CD4-positive, alpha-beta memory T cell (primary cell): ENCODE measurements at regions not wholly inside any gene's neighbourhood (a gene's known extent, or its start where the extent isn't known, plus 50 kb on each side); places are given as distances from the start of the nearest gene placed in this dataset.

ENCODE experiments used
- CTCF ChIA-PET: fragments of 350-600 bp; sonication (Branson Sonifier 250); formaldehyde crosslinking; loops from one replicate; lab custom pipeline; 2021; ENCODE audit warnings: inconsistent platforms; ENCODE audit not compliant: partially characterized antibody; lab: Charles Lee
- POLR2A ChIA-PET: fragments of 350-600 bp; sonication (Branson Sonifier 250); formaldehyde crosslinking; loops from one replicate; lab custom pipeline; 2021; ENCODE audit not compliant: partially characterized antibody; lab: Charles Lee
- DNase-seq, 5 donors: peaks; one replicate each; pipeline versions ENCODE4 v3.0.0 to v3.0.0-alpha.2; 2020 to 2022; ENCODE audit warnings: mixed read lengths in 1 of 5
- H3K27ac ChIP-seq: one replicate; pipeline ENCODE4 v1.7.0; 2013; ENCODE audit warnings: low read depth, low read length
- H3K27me3 ChIP-seq: 2 replicates; pipeline ENCODE4 v1.7.0; 2013; ENCODE audit warnings: mild to moderate bottlenecking, low read length, moderate library complexity; ENCODE audit not compliant: insufficient read depth
- H3K36me3 ChIP-seq: 2 replicates; pipeline ENCODE4 v1.7.0; 2013; ENCODE audit warnings: mild to moderate bottlenecking, low read length, moderate library complexity; ENCODE audit not compliant: insufficient read depth
- H3K4me1 ChIP-seq: 2 replicates; pipeline ENCODE4 v1.7.0; 2013; ENCODE audit warnings: mild to moderate bottlenecking, low read length, moderate library complexity; ENCODE audit not compliant: insufficient read depth
- H3K4me3 ChIP-seq, 2 donors: one replicate each; pipeline ENCODE4 v1.7.0; 2013; ENCODE audit warnings: low read length in 2 of 2, mild to moderate bottlenecking in 1 of 2
- H3K9me3 ChIP-seq, 2 donors: one replicate each; pipeline ENCODE4 v1.7.0; 2013; ENCODE audit warnings: low read length in 2 of 2, control low read depth in 1 of 2; ENCODE audit not compliant: control insufficient read depth in 1 of 2
- H3K27ac Mint-ChIP-seq, 7 donors: one replicate each; pipeline ENCODE4 v1.8.0; 2020 to 2021; ENCODE audit warnings: mixed read lengths in 7 of 7, mild to moderate bottlenecking in 6 of 7, inconsistent platforms in 3 of 7, moderate library complexity in 3 of 7
- H3K27me3 Mint-ChIP-seq, 2 donors: one replicate each; pipeline ENCODE4 v1.8.0; 2020 to 2021; ENCODE audit warnings: mixed read lengths in 2 of 2
- H3K36me3 Mint-ChIP-seq, 2 donors: one replicate each; pipeline ENCODE4 v1.8.0; 2020 to 2021; ENCODE audit warnings: mixed read lengths in 2 of 2, inconsistent platforms in 1 of 2, mild to moderate bottlenecking in 1 of 2
- H3K4me1 Mint-ChIP-seq, 4 donors: one replicate each; pipeline ENCODE4 v1.8.0; 2020 to 2021; ENCODE audit warnings: mixed read lengths in 4 of 4, mild to moderate bottlenecking in 1 of 4
- H3K4me3 Mint-ChIP-seq, 8 donors: one replicate each; pipeline ENCODE4 v1.8.0; 2020 to 2021; ENCODE audit warnings: mixed read lengths in 8 of 8, mild to moderate bottlenecking in 7 of 8, moderate library complexity in 6 of 8, inconsistent platforms in 3 of 8
- H3K9me3 Mint-ChIP-seq, 8 donors: one replicate each; pipeline ENCODE4 v1.8.0; 2020 to 2021; ENCODE audit warnings: mixed read lengths in 8 of 8, mild to moderate bottlenecking in 5 of 8, inconsistent platforms in 3 of 8, moderate library complexity in 1 of 8
- intact Hi-C: fragments of 100-400 bp; cut with micrococcal nuclease; formaldehyde crosslinking; loops from one replicate; pipeline ENCODE4 v1.15.1; 2023

DNA sequence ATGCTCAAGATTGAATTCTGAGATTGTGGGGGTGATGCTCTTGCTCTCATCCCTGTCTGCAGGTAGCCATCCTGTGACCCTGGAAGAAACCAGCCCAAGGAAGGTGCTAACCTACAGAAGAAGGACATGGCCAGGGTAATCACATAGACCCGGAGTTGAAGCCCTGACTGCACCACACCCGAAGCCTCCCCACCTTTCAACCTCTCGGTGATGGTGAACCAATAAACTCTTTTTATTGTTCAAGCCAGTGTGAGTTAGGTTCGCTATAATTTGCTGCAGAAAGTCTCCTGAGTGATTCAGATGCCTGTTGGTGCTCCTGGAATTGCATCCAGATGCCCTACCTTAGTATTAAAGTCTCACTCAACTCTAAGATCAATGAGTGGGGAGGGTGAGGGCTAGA lies 163.6 kb downstream of the PLPP3 start:
- ChIA-PET CTCF (no interaction called here), POLR2A (no interaction called here)
- Mint-ChIP-seq H3K4me1 (no peaks in the 10 kb centered on the region), H3K27ac (no peak overlapping the region), H3K4me3 (no peak overlapping the region), H3K9me3 (peaks cover 0 to 4% (median 0%) of the 10 kb centered on the region in 8 donors), H3K36me3 (no peaks in the 10 kb centered on the region), H3K27me3 (peaks cover 0 to 1% of the 10 kb centered on the region in 2 donors)
- no peak overlapping the region for H3K4me3 ChIP-seq
- no peak overlapping the region for H3K27ac ChIP-seq
- intact Hi-C loops = no loop called here
- H3K4me1 ChIP-seq = no peaks in the 10 kb centered on the region
- no peaks in the 10 kb centered on the region for H3K27me3 ChIP-seq
- no peaks in the 10 kb centered on the region for H3K36me3 ChIP-seq
- no peaks in the 10 kb centered on the region for H3K9me3 ChIP-seq
- no peak for DNase-seq

DNA sequence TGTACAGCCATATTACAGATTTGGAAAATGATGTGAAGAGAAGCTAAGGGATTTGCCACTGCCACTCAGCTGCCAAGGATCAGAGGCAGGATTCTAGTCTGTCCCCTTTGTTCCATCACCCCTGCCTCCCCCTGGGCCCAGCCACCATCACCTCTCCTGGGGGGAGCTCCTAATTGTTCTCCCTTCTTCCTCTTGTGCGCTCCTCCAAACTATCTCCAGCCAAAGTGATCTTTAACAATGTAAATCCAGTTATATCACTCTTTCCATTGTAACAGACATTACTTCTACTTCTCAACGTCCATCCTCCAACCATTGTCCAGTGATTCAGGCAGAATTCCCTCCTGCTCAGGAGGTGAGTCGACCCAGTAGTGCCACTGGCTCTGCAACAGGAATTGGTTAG lies 164.1 kb downstream of the PLPP3 start:
- Histone ChIP-seq H3K4me3 (no peak overlapping the region), H3K36me3 (no peaks in the 10 kb centered on the region), H3K27me3 (no peaks in the 10 kb centered on the region), H3K9me3 (no peaks in the 10 kb centered on the region), H3K4me1 (no peaks in the 10 kb centered on the region), H3K27ac (no peak overlapping the region)
- Mint-ChIP-seq H3K27ac (no peak overlapping the region), H3K4me1 (no peaks in the 10 kb centered on the region), H3K36me3 (no peaks in the 10 kb centered on the region), H3K9me3 (peaks cover 0 to 4% (median 0%) of the 10 kb centered on the region in 8 donors), H3K27me3 (peaks cover 0 to 1% of the 10 kb centered on the region in 2 donors), H3K4me3 (no peak overlapping the region)
- no peak for DNase-seq
- POLR2A ChIA-PET = no interaction called here
- intact Hi-C loops = no loop called here
- CTCF ChIA-PET = no interaction called here

DNA sequence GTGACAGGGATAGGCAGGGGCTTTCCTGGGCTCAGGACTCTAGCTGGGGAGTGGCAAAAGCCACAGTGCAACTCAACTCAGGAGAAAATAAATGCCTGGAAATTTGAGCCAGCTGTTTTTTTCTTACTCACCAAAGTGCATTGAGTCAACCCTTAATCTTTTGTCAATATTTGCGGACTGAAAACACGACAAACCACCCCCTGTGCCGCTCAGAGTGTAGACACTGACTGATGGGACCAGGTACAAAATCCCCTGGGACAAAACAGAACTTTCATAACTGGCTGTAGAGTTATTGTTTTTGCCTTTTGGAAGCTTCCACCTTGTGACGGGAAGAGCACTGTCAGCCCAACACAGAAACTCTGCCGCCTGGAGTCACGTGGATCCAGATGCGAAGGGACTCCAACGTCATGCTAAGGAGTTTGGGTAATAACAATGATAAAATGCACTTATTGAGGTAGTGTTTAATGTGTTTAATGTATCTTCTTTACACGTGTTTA lies 164.6 kb downstream of the PLPP3 start:
- intact Hi-C loops = no loop called here

GRCh38 chr1:56413671-56414199 lies 165.6 kb downstream of the PLPP3 start:
- no peak for DNase-seq
- Mint-ChIP-seq H3K27ac (no peak overlapping the region), H3K4me3 (no peak overlapping the region), H3K9me3 (peaks cover 0 to 4% (median 0%) of the 10 kb centered on the region in 8 donors), H3K27me3 (no peaks in the 10 kb centered on the region), H3K4me1 (no peaks in the 10 kb centered on the region), H3K36me3 (no peaks in the 10 kb centered on the region)
- Histone ChIP-seq H3K9me3 (no peaks in the 10 kb centered on the region), H3K36me3 (no peaks in the 10 kb centered on the region), H3K27me3 (no peaks in the 10 kb centered on the region), H3K27ac (no peak overlapping the region), H3K4me3 (no peak overlapping the region), H3K4me1 (no peaks in the 10 kb centered on the region)
- intact Hi-C loops = no loop called here
- ChIA-PET POLR2A (no interaction called here), CTCF (no interaction called here)

More for the DNA sequence above, 164.6 kb downstream of the PLPP3 start:
- Histone ChIP-seq H3K27me3 (no peaks in the 10 kb centered on the region), H3K4me3 (no peak overlapping the region), H3K36me3 (no peaks in the 10 kb centered on the region), H3K4me1 (no peaks in the 10 kb centered on the region), H3K27ac (no peak overlapping the region), H3K9me3 (no peaks in the 10 kb centered on the region)
- Mint-ChIP-seq H3K27me3 (peaks cover 0 to 1% of the 10 kb centered on the region in 2 donors), H3K4me3 (no peak overlapping the region), H3K36me3 (no peaks in the 10 kb centered on the region), H3K9me3 (peaks cover 0 to 4% (median 0%) of the 10 kb centered on the region in 8 donors), H3K4me1 (no peaks in the 10 kb centered on the region), H3K27ac (no peak overlapping the region)
- POLR2A ChIA-PET = no interaction called here
- DNase-seq = no peak
- CTCF ChIA-PET = no interaction called here

GRCh38 chr1:56411484-56412180 lies 167.7 kb downstream of the PLPP3 start:
- no peaks in the 10 kb centered on the region for H3K36me3 Mint-ChIP-seq
- H3K4me1 ChIP-seq = no peaks in the 10 kb centered on the region
- peaks cover 0 to 3% (median 0%) of the 10 kb centered on the region in 8 donors for H3K9me3 Mint-ChIP-seq
- H3K27ac ChIP-seq = no peak overlapping the region
- no peaks in the 10 kb centered on the region for H3K27me3 Mint-ChIP-seq
- no peaks in the 10 kb centered on the region for H3K27me3 ChIP-seq
- no peak overlapping the region for H3K4me3 ChIP-seq
- no peaks in the 10 kb centered on the region for H3K4me1 Mint-ChIP-seq
- no peak overlapping the region for H3K4me3 Mint-ChIP-seq
- ChIA-PET POLR2A (no interaction called here), CTCF (no interaction called here)
- no peaks in the 10 kb centered on the region for H3K9me3 ChIP-seq
- no peak overlapping the region for H3K27ac Mint-ChIP-seq
- DNase-seq = no peak
- no peaks in the 10 kb centered on the region for H3K36me3 ChIP-seq
- intact Hi-C loops = no loop called here

DNA sequence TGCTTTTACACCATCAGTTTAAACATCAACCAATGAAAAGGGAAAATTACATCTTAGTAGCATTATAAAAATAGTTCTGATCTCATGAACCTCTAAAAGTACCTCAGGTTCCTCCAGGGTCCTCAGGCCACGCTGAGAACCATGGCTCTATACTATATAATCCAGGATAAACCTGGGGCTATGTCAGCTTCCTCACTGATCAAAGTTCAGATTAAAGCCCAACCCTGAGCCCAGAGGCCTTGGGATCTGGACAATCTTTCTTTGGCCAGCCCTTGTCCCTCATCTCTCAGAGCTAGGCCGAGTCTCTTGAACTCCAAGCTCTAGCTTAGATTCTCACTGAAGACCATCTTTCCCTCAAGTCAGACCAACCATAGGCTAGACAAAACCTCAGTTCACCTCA lies 168.3 kb downstream of the PLPP3 start:
- Histone ChIP-seq H3K27me3 (no peaks in the 10 kb centered on the region), H3K27ac (no peak overlapping the region), H3K9me3 (no peaks in the 10 kb centered on the region), H3K36me3 (no peaks in the 10 kb centered on the region), H3K4me3 (no peak overlapping the region), H3K4me1 (no peaks in the 10 kb centered on the region)
- no peak for DNase-seq
- H3K27me3 Mint-ChIP-seq = no peaks in the 10 kb centered on the region
- H3K36me3 Mint-ChIP-seq = no peaks in the 10 kb centered on the region
- ChIA-PET CTCF (no interaction called here), POLR2A (no interaction called here)
- no peak overlapping the region for H3K4me3 Mint-ChIP-seq
- peaks cover 0 to 3% (median 0%) of the 10 kb centered on the region in 8 donors for H3K9me3 Mint-ChIP-seq
- H3K27ac Mint-ChIP-seq = no peak overlapping the region
- no peaks in the 10 kb centered on the region for H3K4me1 Mint-ChIP-seq
- intact Hi-C loops = no loop called here

DNA sequence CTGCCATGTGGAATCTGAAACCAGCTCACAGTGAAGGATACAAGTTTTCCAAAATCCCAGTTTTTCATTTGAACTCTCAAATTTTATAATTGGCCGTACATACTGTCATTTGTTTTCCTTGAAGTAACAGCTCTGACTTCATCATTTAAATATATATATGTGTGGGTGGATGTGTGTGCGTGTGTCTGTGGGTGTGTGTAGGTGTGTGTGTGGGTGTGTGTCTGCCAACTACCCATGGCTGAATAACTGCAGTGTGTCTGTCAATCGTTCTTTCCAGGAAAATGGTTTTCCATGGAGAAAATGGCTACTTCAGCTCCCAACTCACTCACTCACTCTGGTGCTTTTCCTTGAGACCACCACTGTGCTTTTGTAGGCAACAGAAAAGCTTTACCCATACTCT lies 169.0 kb downstream of the PLPP3 start:
- Mint-ChIP-seq H3K36me3 (no peaks in the 10 kb centered on the region), H3K9me3 (peaks cover 0 to 7% (median 0%) of the 10 kb centered on the region in 8 donors), H3K27me3 (no peaks in the 10 kb centered on the region), H3K4me3 (no peak overlapping the region), H3K4me1 (no peaks in the 10 kb centered on the region), H3K27ac (no peak overlapping the region)
- H3K27me3 ChIP-seq = no peaks in the 10 kb centered on the region
- DNase-seq = no peak
- POLR2A ChIA-PET = no interaction called here
- CTCF ChIA-PET = no interaction called here
- no peaks in the 10 kb centered on the region for H3K9me3 ChIP-seq
- intact Hi-C loops = no loop called here
- H3K36me3 ChIP-seq = no peaks in the 10 kb centered on the region
- H3K27ac ChIP-seq = no peak overlapping the region
- no peaks in the 10 kb centered on the region for H3K4me1 ChIP-seq
- no peak overlapping the region for H3K4me3 ChIP-seq
